ENCODE measurements at regions not wholly inside any gene's neighbourhood (a gene's known extent, or its start where the extent isn't known, plus 50 kb on each side); places are given as distances from the start of the nearest gene placed in this dataset.
"Not testable (repeated sequence)": the region's sequence is repeated elsewhere in the genome, so short reads cannot be mapped to it uniquely, and the experiment has no call there.

DNA sequence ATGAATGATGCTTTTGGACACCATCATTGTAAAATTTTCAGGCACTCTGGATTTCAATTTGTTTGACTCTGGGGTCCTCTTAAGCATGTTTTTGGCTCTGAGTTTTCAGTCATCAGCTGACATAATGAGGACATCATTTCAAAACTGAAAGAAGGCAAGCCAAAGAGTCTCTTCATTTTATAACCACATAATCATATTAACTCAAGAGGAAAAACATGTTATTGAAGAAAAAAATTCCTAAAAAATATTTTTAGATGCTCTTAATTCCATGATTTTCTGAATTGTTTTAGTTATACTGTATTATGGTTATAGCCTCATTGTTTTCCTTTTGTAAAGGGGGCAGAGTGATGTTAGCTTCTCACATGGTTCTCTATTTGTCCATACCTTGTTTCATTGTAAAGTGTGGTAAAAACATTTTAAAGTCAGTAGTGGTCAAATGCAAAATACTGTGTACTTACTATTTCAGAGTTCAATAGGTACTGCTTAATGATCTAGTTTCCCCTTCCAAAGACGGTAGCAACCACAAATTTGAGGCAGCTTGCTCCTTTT lies 472.1 kb downstream of the DMRT2 start:
- FAIRE-seq (peak; percentile 47), DNase-seq (ENCODE audit: extremely low spot score, insufficient read length, low read depth) (no peak)

DNA sequence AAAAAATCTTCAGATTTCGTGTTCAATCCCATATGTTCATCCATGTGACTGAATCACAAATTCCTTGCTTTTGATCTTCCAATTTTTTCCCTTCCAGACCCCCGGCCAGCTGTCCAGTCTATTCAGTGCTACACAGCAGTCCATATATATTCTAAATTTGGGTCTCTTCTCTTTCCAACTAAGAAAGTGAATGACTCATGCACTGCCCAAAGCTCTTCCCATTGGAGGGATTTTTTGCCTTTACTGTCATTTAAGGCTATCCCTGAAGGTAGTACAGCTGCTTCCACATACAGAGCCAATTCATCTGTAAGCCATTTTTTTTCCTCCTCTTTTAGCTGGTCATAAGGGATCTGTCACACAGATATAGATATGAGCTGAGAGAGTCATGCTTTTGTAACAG lies 478.3 kb downstream of the DMRT2 start:
- FAIRE-seq: no peak
- no peak for DNase-seq (ENCODE audit: extremely low spot score, insufficient read length, low read depth)

DNA sequence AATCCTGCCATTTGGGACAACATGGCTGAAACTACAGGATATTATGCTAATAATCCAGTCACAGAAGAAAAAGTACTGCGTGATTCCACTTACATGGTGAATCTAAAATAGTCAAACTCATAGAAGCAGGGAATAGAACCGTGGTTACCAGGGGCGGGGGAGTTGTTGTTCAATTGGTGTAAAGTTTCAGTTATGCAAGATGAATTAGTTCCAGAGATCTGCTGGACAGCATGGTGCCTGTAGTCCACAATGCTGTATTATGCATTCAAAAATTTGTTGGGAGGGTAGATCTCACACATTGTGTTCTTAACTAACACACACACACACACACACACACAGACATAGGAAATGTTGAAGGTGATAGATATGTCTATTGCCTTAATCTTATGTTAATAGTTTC lies 480.5 kb downstream of the DMRT2 start:
- FAIRE-seq (no peak), DNase-seq (ENCODE audit: extremely low spot score, insufficient read length, low read depth) (no peak)

DNA sequence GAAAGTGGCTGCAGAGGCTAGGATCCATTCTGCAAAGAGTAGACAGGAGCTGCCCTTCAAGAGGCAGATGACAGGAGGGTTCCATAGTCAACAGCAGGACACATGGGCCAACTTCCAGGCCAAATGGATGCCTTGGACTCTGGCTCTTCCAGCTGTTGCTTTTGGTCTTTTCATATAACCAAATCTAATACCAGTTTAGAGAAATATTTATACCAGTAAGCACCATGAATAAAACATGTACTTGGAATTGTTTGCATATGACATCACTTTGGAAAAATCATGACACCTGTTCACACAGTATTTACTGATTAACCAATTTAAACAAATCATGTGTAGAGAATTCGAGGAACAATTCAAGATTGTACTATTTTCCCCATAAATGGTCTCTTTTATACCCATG lies 481.3 kb downstream of the DMRT2 start:
- no peak for FAIRE-seq
- no peak for DNase-seq (ENCODE audit: extremely low spot score, insufficient read length, low read depth)

DNA sequence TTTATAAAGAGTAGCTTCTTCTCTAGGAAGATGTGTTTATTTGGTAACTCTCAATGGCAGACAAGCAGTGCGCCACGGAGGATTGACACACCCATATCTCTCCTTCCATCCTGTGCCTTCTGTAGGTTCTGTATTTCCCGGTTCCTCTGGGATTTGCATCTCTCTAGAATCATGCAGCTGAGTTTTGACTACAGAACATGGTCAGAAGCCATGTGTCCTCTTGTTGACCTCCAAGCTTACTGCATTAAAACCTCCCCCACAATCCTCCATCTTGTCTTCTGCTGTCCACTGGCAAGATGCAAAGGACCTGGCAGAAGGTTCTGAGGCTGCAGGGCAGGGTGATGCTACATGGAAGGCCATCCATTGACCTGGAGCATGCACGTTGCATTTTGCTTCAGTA lies 482.0 kb downstream of the DMRT2 start:
- no peak for FAIRE-seq
- no peak for DNase-seq (ENCODE audit: extremely low spot score, insufficient read length, low read depth)

DNA sequence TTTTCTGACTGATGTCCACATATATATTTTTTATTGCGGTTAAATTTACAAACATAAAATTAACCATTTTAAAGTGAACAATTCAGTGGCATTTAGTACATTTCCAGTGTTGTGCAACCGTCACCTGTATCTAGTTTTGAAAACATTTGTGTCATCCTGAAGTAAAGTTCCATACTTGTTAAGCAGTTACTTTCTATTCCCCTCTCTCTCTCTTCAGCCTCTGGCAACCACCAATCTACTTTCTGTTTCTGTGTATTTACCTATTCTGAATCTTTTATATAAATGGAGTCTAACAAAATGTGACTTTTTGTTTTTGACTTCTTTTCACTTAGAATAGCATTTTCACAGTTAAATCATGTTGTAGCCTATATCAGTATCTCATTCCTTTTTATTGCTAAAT lies 480.1 kb upstream of the SMARCA2 start:
- FAIRE-seq: peak; percentile 68
- DNase-seq (ENCODE audit: extremely low spot score, insufficient read length, low read depth): no peak

DNA sequence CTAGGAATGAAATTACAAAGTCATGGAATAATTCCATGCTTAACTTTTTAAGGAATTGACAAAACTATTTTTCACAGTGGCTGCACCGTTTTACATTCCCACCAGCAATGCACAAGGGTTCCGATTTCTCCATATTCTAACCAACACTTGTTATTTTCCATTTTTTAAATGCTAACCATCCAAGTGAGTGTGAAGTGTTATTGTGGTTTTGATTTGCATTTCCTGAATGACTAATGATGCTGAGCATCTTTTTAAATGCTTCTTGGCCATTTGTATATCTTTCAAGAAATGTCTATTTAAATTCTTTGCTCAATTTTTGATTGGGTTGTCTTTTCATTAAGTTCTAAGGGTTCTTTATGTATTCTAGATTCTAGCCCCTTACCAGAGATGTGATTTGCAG lies 479.5 kb upstream of the SMARCA2 start:
- no peak for DNase-seq (ENCODE audit: extremely low spot score, insufficient read length, low read depth)
- FAIRE-seq: peak; percentile 56

DNA sequence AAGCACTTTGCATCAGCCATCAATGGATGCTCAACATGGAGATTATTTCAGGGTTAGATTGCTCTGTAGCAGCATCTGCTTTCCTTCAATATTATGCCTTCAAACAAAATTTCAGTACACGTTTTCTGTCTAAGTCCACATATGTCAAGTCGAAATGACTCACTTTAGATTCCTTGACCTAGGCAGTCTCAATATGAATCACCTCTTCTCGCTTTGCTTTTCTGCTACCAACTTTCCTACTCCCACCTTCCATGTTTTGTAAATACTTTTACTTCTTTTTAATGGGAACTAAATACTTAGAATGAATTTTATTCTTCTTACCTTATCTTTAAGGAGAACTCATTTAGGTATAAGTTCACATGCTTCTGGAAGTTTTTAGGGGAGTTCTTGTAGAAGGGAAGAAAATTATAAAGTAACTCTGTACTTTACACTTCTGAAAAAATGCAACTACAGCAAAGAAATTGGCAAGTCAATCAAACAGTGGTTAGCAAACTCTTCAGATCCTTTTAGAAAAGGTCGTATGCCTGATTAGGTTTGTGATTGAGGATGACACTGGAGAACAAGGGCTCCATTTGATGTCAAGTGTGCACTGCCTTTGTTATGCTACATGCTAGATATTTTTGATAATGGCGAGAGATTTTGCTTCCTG lies 478.5 kb upstream of the SMARCA2 start:
- FAIRE-seq (peak; percentile 73), DNase-seq (ENCODE audit: extremely low spot score, insufficient read length, low read depth) (no peak)

DNA sequence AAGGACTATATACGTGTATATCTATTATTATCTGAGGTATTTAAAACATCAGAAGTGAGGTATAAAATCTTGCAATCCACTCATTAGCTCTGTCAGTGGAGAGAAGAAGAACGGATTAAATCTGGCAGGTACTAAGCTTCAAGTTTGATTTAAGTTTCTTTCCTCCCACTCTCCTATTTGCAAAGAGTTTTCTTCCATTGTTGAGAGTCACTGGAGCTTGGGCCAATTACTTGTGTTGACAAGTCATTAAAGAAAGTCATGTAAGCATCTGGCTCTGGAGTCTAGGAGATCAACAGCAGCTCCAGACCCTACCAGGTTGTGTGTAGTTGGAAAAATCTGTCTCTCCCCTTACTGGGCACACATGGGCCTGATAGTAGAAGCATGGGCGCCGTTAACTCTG lies 476.8 kb upstream of the SMARCA2 start:
- no peak for DNase-seq (ENCODE audit: extremely low spot score, insufficient read length, low read depth)
- FAIRE-seq: no peak

DNA sequence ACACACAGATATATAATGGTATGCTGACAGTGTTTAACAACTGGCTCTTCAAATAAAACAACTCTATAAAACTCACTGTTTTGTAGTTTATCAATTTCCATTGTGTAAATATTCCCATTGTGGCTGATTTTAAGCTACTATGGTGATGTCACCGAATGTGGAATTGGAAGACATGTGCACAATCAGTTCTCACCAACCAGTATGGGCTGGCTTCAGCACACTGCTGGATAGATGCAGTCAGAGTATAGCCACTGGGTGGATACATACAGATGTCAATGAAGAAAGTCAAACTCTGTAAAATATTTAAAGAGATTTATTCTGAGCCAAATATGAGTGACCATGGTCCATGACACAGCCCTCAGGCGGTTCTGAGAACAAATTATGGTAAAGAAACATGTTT lies 475.9 kb upstream of the SMARCA2 start:
- DNase-seq (ENCODE audit: extremely low spot score, insufficient read length, low read depth): no peak
- no peak for FAIRE-seq

DNA sequence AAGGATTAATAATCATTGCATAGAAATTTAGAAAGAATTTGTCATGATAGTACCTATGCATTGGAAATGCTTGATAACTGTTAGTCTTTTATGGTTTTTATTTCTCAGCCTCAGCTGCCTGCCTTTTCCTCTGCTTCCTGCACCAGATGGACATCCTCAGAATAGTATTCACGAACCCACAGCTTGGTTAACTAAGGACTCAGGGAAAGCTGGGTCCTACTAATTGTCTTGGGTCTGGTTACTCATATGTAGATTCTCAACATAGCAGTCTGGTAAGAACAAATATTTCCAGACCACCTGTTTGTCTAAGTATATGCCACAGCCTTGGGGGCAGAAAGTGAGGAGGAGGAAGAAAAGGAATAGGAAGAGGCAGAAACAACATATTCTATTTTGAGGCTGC lies 464.5 kb upstream of the SMARCA2 start:
- DNase-seq (ENCODE audit: extremely low spot score, insufficient read length, low read depth): no peak
- no peak for FAIRE-seq

DNA sequence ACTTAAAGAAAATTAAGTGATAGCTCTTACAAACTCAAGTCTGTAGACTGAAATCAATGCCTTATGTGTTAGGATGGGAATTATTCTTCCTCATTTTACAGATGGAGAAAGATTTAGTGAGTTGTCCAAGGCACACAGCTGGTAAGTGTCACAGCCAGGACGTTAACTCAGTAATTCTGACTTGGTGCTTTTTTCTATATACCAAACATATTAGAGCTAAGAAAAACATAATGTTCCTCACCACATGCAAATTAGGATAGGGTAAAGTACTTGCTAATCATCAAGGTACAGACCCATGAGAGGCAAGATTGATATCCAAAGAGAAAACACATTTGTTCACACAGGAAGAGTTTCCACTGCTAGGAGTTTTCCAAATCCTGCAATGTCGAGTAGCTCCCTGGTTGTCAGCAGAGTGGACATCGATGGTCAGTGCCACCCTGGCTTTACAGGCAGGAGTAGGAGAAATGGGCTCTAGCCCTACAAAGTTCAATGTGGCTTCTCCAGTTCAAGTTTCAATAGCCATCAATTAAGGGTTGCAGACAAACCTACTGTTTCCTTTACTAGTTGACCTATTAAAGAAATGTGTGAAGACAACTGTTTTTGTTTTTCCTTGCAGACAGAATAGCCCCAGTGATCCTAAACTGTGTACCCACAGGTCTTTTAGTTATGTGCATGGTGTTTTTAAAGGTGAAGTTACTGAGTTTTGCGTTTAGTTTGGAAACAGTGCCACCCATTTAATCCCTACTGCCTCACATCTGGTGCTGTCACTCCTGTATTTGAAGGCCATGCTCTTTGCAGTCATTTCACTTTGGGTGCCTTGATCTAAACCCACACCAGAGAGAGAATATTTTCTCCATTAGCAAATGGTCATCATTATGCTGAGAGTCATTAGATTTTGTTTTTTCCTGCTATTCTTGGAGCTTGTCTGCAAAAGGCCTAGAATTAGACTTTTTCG lies 460.8 kb upstream of the SMARCA2 start:
- DNase-seq (ENCODE audit: extremely low spot score, insufficient read length, low read depth) (no peak), FAIRE-seq (peak; percentile 77)

DNA sequence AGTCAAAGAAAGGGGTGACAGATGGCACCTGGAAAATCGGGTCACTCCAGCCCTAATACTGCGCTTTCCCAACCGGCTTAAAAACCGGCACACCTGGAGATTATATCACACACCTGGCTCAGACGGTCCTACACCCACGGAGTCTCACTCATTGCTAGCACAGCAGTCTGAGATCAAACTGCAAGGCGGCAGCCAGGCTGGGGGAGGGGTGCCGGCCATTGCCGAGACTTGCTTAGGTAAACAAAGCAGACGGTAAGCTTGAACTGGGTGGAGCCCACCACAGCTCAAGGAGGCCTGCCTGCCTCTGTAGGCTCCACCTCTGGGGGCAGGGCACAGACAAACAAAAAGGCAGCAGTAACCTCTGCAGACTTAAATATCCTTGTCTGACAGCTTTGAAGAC lies 456.5 kb upstream of the SMARCA2 start:
- not testable (repeated sequence) for DNase-seq (ENCODE audit: extremely low spot score, insufficient read length, low read depth); FAIRE-seq

DNA sequence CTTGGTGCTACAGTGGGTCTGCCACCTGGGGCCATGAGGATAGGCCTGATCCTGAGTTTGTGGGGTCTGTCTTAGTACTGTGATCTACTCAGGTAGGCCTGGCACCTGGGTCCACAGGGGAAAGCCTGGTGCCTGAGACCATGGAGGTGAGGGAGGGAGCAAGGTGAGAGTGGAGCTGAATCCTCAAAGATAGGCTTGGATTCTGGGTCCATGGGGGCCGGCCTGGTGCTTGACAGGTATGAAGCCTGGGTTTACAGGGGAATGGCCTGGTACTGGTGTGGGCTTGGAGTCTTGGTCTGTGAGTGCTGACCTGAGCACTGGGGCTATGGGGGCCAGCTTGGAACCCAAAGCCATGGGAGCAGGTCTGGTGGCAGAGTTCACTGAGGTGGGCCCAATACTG lies 439.2 kb upstream of the SMARCA2 start:
- DNase-seq (ENCODE audit: extremely low spot score, insufficient read length, low read depth): no peak
- no peak for FAIRE-seq

DNA sequence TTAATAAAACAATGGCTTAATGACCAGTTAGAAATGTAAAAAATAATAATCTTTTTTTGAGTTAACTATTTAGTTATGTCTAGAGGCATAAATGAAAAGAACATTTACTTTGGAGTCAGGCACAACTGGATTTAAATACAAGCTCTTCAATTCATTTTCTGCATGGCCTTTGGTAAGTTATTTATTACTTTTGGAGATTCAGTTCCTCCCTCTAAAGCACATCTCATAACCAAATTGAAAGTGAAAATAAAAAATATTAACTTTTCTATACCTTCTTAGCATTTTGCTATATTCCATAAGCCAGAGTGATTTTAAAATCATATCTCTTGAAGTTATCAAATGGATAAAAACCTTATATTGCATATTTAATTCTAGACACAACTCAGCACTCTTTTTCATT lies 434.9 kb upstream of the SMARCA2 start:
- FAIRE-seq (peak; percentile 78), DNase-seq (ENCODE audit: extremely low spot score, insufficient read length, low read depth) (no peak)

DNA sequence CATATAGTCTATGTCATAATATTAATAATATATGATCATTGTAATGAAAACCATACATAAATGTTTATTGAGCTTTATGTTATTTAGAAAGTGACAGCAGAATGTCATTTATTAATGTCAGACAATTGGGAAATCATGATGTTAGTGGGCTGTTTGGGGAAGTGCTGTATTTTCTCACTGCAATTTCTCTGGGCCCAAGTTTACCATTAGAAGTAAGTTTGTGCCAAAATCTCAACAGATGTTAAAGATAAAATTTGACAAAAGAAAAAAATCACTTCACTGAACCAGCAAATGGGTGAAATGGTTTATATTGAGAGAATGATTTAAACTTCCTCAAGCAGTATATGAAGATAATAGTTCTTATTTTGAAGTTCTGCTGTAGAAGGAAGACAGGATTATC lies 433.2 kb upstream of the SMARCA2 start:
- DNase-seq (ENCODE audit: extremely low spot score, insufficient read length, low read depth) (no peak), FAIRE-seq (no peak)

DNA sequence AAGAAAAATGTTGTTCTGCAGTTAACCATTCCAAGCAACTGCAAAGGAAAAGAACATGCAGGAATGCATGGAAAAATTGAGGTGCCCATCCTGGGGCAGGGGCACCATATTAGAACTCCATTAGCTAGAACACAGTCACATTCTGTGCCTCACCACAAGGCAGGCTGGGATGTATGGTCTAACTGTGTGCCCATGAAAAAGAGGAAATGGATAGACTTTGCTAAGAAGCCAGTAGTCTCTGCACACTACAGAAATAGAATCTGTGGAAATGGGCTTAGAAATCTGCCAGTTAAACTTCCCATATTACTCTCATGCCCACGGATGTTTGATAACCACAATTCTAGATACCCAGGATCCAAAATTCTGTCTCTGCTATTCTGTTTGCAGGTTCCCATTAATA lies 423.8 kb upstream of the SMARCA2 start:
- FAIRE-seq: no peak
- no peak for DNase-seq (ENCODE audit: extremely low spot score, insufficient read length, low read depth)

DNA sequence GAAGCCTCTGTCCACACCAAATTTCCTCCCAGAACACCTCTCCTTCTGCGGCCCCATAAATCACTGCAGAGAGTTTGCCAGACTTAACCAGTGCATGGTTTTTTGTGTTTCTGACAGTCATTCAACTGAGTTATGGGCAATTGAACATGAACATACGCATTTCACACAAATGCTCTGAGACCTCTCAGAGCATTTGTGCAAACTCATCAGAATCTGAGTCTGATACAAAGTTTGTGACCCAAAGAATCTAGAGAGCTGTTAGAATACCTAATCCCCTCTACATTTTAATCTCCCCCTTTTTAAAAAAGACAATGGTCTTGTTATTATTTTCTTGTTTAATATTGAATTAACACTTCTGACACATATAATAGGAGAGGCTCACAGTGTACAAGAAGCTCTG lies 416.9 kb upstream of the SMARCA2 start:
- no peak for DNase-seq (ENCODE audit: extremely low spot score, insufficient read length, low read depth)

DNA sequence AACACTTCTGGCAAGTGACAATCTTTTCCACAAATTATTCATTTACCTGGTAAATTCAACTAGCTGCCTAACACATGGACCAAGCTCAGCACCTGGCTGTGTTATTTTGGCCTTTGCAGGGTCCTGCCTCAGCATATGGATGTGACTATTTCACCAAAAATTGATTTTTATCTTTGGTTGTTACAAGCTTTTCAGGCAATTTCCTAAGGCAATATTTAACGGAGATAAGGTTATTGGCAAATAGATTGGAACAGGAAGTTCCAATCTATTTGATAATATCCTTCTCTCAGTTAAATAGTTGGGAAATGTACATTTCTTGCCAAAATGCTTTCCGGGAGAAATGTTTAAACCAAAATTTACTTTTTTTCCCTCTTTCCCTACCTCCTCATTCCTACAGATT lies 415.2 kb upstream of the SMARCA2 start:
- DNase-seq (ENCODE audit: extremely low spot score, insufficient read length, low read depth): no peak
- FAIRE-seq: no peak

More for the DNA sequence above, 416.9 kb upstream of the SMARCA2 start:
- FAIRE-seq: no peak

DNA sequence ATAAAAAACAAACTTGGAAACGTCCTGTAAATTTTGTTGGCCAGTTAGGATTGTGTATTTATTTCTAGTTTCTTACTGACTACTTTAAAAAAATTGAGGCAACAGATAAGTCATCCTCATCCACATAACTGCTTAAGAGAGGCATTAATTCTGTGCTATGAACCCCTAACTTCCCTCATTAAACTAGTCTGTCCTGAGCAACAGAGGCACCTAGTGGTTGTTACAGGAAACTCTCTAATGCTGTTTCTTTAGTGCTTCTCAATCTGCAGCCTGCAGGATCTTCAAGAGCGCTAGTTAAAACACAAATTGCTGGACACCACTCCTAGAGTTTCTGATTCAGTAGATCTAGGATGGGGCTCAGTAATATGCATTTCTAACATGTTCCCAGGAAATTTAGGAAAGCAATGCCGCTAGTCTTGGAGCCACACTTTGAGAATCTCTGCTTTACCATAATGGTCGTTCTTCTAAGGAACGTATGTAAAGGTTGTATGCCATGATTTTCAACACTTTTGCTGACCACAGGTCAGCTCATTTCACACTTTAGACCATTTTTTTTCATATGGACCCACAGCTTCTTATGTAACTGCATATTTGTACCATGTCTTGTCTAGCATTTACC lies 410.1 kb upstream of the SMARCA2 start:
- DNase-seq (ENCODE audit: extremely low spot score, insufficient read length, low read depth) (peak; percentile 12), FAIRE-seq (peak; percentile 73)

DNA sequence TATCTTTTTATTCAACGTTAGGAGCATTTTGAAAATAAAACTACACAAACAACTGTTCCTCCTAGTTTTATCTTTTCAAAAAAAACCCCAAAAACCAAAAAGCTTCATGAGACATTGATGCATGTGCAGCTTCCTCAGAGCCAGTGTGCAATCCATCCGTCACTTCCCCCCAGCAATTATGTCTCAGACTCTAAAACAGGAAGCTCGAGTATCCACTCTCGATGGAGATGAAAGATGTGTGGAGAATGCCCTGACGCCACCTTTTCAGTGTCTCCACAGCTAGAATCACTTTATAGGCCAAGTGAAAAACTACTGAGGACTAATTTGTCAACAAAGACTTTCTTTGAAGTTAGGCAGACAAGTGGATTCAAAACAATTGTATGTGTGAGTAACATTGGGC lies 408.9 kb upstream of the SMARCA2 start:
- FAIRE-seq: no peak

More for the DNA sequence above, 408.9 kb upstream of the SMARCA2 start:
- no peak for DNase-seq (ENCODE audit: extremely low spot score, insufficient read length, low read depth)
